Gastroesophageal sphincter (tissue), 2 donors: ENCODE measurements at regions not wholly inside any gene's neighbourhood (a gene's known extent, or its start where the extent isn't known, plus 50 kb on each side); places are given as distances from the start of the nearest gene placed in this dataset.

Source experiments
- POLR2A ChIP-seq, 2 donors: fragments of 450-650 bp; IDR thresholded peaks; one replicate each; pipeline ENCODE4 v1.6.1; 2017; ENCODE audit warnings: antibody characterized with exemption in 2 of 2, mild to moderate bottlenecking in 2 of 2, moderate library complexity in 1 of 2
- POLR2AphosphoS5 ChIP-seq: sonication (generic); formaldehyde crosslinking; IDR thresholded peaks from one replicate; pipeline ENCODE4 v1.6.1; 2017; ENCODE audit warnings: antibody characterized with exemption

- TF ChIP-seq POLR2A (IDR thresholded peaks at IDR 0.05), result no peak
- no peak for TF ChIP-seq POLR2AphosphoS5
Measured at GRCh38 chr1:188241629-188242028, 1412.9 kb downstream of the PLA2G4A start.
